Right lobe of liver (tissue), 6 donors: ENCODE measurements at regions not wholly inside any gene's neighbourhood (a gene's known extent, or its start where the extent isn't known, plus 50 kb on each side); places are given as distances from the start of the nearest gene placed in this dataset.

Source experiments
- ATAC-seq, 4 donors: fragments of 200-7000 bp; cut with Tn5 transposase; one replicate each; pipeline ENCODE4 v1.9.1; 2020; ENCODE audit warnings: mild to moderate bottlenecking in 4 of 4, moderate library complexity in 4 of 4
- DNase-seq, 3 donors: peaks; one replicate each; pipeline ENCODE4 v3.0.0-alpha.2; 2020
- H3K27ac ChIP-seq, 3 donors: fragments of 200-600 bp; one replicate each; pipeline ENCODE4 v1.8.0; 2022
- H3K27me3 ChIP-seq, 2 donors: fragments of 200-600 bp; one replicate each; pipeline ENCODE4 v1.8.0; 2022
- H3K36me3 ChIP-seq, 4 donors: fragments of 200-600 bp; sonication (generic) in 1 of 4; one replicate each; pipeline versions ENCODE4 v1.5.1 to v1.8.0; 2017 to 2022; ENCODE audit warnings: control low read depth in 1 of 4
- H3K4me1 ChIP-seq, 4 donors: fragments of 200-600 bp; sonication (generic) in 1 of 4; one replicate each; pipeline versions ENCODE4 v1.5.1 to v1.8.0; 2017 to 2022; ENCODE audit warnings: control low read depth in 1 of 4
- H3K4me3 ChIP-seq, 3 donors: fragments of 200-600 bp; one replicate each; pipeline ENCODE4 v1.8.0; 2022
- H3K9me3 ChIP-seq, 4 donors: fragments of 200-600 bp; sonication (generic) in 1 of 4; one replicate each; pipeline versions ENCODE4 v1.5.1 to v1.8.0; 2017 to 2022; ENCODE audit warnings: control low read depth in 1 of 4
- POLR2A ChIP-seq: fragments of 450-650 bp; IDR thresholded peaks from one replicate; pipeline ENCODE4 v1.6.1; 2017; ENCODE audit warnings: antibody characterized with exemption, mild to moderate bottlenecking
- WGBS: methylation state at CpG from one replicate; pipeline ENCODE4 v1.1.6; 2018; ENCODE audit warnings: low coverage, low lambda C conversion rate; ENCODE audit not compliant: insufficient coverage; ENCODE audit errors: missing lambda C conversion rate; 5-methylcytosine and 5-hydroxymethylcytosine counted together
- intact Hi-C, 2 donors: fragments of 100-400 bp; cut with DNase I; formaldehyde crosslinking; loops; one replicate each; pipeline versions ENCODE4 v1.11.2 to v1.14.1; 2022
- TF ChIP-seq, protein P1 (sequence below), 4 donors: fragments of 200-600 bp in 3 of 4; fragments of 450-650 bp in 1 of 4; IDR thresholded peaks; one replicate each; pipeline versions ENCODE4 v1.5.1 to v1.8.0; 2016 to 2022; ENCODE audit warnings: antibody characterized with exemption in 4 of 4, mild to moderate bottlenecking in 2 of 4
- donor health status: DM: no; HTN: yes; CAD: no.
- donor health status: DM: no; HTN: no; CAD: no.
- donor health status: DM: no; HTN: no; CAD: no.
- donor health status: DM: no; HTN: yes; CAD: no.
- donor health status: DM: no; HTN: yes; CAD: no.

DNA sequence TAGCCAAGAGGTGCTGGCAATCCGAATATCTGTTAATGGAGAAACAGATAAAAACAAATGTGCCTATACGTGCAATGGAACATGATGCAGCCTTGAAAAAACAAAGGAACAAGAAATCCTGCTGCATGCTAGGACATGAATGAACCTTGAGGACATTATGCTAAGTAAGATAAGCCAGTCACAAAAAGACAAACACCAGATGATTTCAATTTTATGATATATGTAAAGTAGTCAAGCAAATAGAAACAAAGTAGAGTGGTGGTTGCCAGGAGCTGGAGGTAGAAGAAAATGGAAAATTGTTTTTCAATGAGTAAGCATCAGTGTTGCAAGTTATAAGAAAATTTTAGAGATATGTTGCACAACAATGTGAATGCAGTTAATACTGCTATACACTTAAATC lies 409.7 kb upstream of the CDH8 start:
- Histone ChIP-seq H3K4me1 (no peaks in the 10 kb centered on the region), H3K27ac (no peak overlapping the region), H3K27me3 (no peaks in the 10 kb centered on the region), H3K9me3 (no peaks in the 10 kb centered on the region), H3K4me3 (no peak overlapping the region), H3K36me3 (no peaks in the 10 kb centered on the region)
- no peak for TF ChIP-seq POLR2A
- TF ChIP-seq, protein P1, sequence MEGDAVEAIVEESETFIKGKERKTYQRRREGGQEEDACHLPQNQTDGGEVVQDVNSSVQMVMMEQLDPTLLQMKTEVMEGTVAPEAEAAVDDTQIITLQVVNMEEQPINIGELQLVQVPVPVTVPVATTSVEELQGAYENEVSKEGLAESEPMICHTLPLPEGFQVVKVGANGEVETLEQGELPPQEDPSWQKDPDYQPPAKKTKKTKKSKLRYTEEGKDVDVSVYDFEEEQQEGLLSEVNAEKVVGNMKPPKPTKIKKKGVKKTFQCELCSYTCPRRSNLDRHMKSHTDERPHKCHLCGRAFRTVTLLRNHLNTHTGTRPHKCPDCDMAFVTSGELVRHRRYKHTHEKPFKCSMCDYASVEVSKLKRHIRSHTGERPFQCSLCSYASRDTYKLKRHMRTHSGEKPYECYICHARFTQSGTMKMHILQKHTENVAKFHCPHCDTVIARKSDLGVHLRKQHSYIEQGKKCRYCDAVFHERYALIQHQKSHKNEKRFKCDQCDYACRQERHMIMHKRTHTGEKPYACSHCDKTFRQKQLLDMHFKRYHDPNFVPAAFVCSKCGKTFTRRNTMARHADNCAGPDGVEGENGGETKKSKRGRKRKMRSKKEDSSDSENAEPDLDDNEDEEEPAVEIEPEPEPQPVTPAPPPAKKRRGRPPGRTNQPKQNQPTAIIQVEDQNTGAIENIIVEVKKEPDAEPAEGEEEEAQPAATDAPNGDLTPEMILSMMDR (IDR thresholded peaks at IDR 0.05): no peak
- WGBS: 37% methylated on average over 2 of the region's 2 CpGs
- DNase-seq: no peak
- intact Hi-C loops: no loop called here
- no peak for ATAC-seq

DNA sequence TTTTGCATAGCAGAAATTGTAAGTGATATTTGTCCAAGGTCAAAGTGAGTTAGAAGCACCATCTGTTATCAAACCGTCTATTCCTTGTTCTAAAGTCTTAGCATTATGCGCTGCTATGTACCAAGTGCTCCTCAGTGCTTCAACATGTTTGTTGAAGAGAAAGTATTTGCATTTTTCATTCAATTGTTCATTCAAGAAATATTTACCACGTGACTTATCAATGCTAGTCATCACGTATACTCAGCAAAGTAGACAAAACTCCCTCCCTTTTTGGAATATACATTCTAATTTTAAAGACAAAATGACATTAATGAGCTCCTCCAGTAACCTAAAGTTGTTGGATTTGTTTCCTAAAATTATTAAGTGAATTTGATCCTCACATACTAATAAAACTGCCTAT lies 388.0 kb upstream of the CDH8 start:
- Histone ChIP-seq H3K4me3 (no peak overlapping the region), H3K27me3 (no peaks in the 10 kb centered on the region), H3K4me1 (no peaks in the 10 kb centered on the region), H3K9me3 (no peaks in the 10 kb centered on the region), H3K27ac (no peak overlapping the region), H3K36me3 (no peaks in the 10 kb centered on the region)
- intact Hi-C loops: no loop called here
- no peak for ATAC-seq
- WGBS: 54% methylated on average over 4 of the region's 4 CpGs
- TF ChIP-seq POLR2A: no peak
- TF ChIP-seq, protein P1 (IDR thresholded peaks at IDR 0.05): no peak
- no peak for DNase-seq

DNA sequence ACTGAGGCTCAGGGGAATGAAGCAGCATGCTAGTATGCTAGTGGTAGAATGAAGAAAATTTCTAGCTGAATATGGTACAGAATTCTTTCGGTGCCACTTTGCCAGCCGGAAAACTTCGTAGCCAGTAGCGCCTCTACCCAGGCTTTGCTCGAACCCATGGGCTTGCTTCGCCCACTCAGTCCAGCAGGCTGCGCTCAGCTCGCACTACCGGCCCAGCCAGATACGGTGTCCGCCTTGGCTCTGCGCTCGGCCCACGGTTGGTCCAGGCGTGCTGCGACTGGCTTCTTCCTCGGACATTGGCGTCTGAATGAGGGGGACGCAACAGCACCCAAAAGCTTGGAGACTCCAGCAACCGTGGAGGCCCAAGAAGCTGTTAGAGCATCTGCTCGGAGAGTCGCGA lies 372.5 kb upstream of the CDH8 start:
- no peak for ATAC-seq
- Histone ChIP-seq H3K27ac (no peak overlapping the region), H3K36me3 (no peaks in the 10 kb centered on the region), H3K4me3 (no peak overlapping the region), H3K4me1 (no peaks in the 10 kb centered on the region), H3K9me3 (no peaks in the 10 kb centered on the region), H3K27me3 (no peaks in the 10 kb centered on the region)
- DNase-seq: no peak
- TF ChIP-seq, protein P1 (IDR thresholded peaks at IDR 0.05): no peak
- no peak for TF ChIP-seq POLR2A
- intact Hi-C loops: no loop called here
- WGBS: 89% methylated on average over 14 of the region's 23 CpGs

DNA sequence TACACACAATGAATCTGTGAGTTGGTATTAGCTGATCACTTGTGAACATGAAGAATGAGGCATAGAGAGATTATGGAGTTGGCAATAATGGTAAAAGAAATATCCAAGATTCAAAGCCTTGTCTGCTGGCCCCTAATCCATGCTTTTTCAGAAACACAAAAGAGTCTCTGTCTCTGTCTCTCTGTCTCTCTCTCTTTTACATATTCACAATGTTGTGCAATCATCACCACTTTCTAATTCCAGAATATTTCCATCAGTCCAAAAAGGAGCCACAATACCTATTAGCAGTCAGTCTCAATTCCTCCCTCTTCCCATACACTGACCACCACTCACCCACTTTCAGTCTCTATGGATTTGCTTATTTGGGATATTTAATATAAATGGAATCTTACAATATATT lies 370.1 kb upstream of the CDH8 start:
- no peak for DNase-seq
- Histone ChIP-seq H3K4me1 (no peaks in the 10 kb centered on the region), H3K27me3 (no peaks in the 10 kb centered on the region), H3K9me3 (no peaks in the 10 kb centered on the region), H3K4me3 (no peak overlapping the region), H3K36me3 (no peaks in the 10 kb centered on the region), H3K27ac (no peak overlapping the region)
- TF ChIP-seq, protein P1 (IDR thresholded peaks at IDR 0.05): no peak
- no peak for TF ChIP-seq POLR2A
- intact Hi-C loops: no loop called here
- no peak for ATAC-seq

DNA sequence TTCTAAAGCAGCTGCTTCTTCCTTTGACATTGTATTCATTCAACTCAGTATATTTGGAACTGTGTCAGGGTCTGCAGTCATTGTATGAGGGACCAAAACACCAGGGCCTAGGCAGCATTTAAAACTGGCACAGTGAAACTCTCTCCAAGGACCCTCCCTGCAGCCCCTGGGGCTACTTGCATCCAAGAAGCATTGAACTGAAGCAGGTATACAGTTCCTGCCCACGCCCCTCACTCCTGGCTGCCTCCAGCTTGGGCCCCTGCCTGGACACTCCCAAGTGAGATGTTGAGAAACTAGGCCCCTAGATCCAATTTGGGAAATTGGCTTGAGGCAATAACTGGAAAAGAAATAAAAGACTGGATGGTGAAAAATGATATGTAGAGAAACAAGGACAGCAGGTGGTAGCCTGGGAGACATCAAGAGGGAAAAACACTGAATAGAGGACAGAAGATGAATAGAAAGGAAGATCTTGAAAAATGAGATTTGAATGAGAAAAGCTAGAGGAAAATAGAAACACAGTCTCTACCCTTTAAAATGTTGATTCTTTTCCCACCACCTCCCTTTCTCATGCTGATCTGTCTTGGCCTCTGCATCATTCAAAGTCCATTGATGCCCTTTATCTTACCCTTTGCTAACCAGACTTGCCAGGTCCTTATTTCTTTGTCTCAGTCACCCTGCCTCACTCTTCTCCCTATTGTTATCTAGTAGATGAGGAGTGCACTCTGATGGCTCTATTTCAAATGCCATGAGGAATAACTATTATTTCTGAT lies 368.8 kb upstream of the CDH8 start:
- Histone ChIP-seq H3K4me1 (no peaks in the 10 kb centered on the region), H3K27ac (no peak overlapping the region), H3K4me3 (no peak overlapping the region), H3K36me3 (no peaks in the 10 kb centered on the region), H3K27me3 (no peaks in the 10 kb centered on the region), H3K9me3 (no peaks in the 10 kb centered on the region)
- DNase-seq (no peak), ATAC-seq (no peak)
- 29% methylated on average over 1 of the region's 1 CpG for WGBS
- no peak for TF ChIP-seq POLR2A
- TF ChIP-seq, protein P1 (IDR thresholded peaks at IDR 0.05): no peak
- intact Hi-C loops: no loop called here
